MM.1S (cell line): ENCODE measurements at regions not wholly inside any gene's neighbourhood (a gene's known extent, or its start where the extent isn't known, plus 50 kb on each side); places are given as distances from the start of the nearest gene placed in this dataset.

Experiments
- EZH2 ChIP-seq: fragments of 300-600 bp; sonication (generic); optimal IDR thresholded peaks from 2 replicates; pipeline ENCODE3; 2017; ENCODE audit warnings: low read depth, mild to moderate bottlenecking, antibody characterized with exemption, low read length, mixed read lengths
- EZH2phosphoT487 ChIP-seq: fragments of 300-600 bp; sonication (generic); IDR thresholded peaks from 2 replicates; pipeline ENCODE4 v1.6.1; 2018; ENCODE audit warnings: antibody characterized with exemption, low read length
- TF ChIP-seq, protein P1 (sequence below): fragments of 300-600 bp; sonication (generic); IDR thresholded peaks from 2 replicates; pipeline ENCODE4 v1.5.1; 2016; ENCODE audit warnings: antibody characterized with exemption, low read length, mixed read lengths

GRCh38 chr2:215808194-215808593 is 205.2 kb downstream of the MREG start:
- TF ChIP-seq, protein P1, sequence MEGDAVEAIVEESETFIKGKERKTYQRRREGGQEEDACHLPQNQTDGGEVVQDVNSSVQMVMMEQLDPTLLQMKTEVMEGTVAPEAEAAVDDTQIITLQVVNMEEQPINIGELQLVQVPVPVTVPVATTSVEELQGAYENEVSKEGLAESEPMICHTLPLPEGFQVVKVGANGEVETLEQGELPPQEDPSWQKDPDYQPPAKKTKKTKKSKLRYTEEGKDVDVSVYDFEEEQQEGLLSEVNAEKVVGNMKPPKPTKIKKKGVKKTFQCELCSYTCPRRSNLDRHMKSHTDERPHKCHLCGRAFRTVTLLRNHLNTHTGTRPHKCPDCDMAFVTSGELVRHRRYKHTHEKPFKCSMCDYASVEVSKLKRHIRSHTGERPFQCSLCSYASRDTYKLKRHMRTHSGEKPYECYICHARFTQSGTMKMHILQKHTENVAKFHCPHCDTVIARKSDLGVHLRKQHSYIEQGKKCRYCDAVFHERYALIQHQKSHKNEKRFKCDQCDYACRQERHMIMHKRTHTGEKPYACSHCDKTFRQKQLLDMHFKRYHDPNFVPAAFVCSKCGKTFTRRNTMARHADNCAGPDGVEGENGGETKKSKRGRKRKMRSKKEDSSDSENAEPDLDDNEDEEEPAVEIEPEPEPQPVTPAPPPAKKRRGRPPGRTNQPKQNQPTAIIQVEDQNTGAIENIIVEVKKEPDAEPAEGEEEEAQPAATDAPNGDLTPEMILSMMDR: no peak
- TF ChIP-seq EZH2 (no peak), EZH2phosphoT487 (no peak)
